H9 (cell line): ENCODE measurements at regions not wholly inside any gene's neighbourhood (a gene's known extent, or its start where the extent isn't known, plus 50 kb on each side); places are given as distances from the start of the nearest gene placed in this dataset.

Source experiments
- DNase-seq: peaks from one replicate; pipeline ENCODE4 v3.0.0-alpha.2; 2017
- H2AFZ ChIP-seq: one replicate; pipeline ENCODE4 v1.6.1; 2013; ENCODE audit warnings: mild to moderate bottlenecking, low read length, control low read depth, moderate library complexity
- H2AK5ac ChIP-seq: 2 replicates; pipeline ENCODE4 v1.6.1; 2013; ENCODE audit warnings: low read length, control low read depth, mixed read lengths; ENCODE audit not compliant: insufficient read length
- H2BK120ac ChIP-seq: one replicate; pipeline ENCODE4 v1.6.1; 2013; ENCODE audit warnings: low read depth, mild to moderate bottlenecking, low read length, control low read depth, inconsistent platforms; ENCODE audit not compliant: poor library complexity, severe bottlenecking
- H2BK12ac ChIP-seq: 2 replicates; pipeline ENCODE4 v1.6.1; 2013; ENCODE audit warnings: low read length, control low read depth, mixed read lengths, low read depth; ENCODE audit not compliant: insufficient read length
- H2BK15ac ChIP-seq: 2 replicates; pipeline ENCODE4 v1.6.1; 2013; ENCODE audit warnings: low read depth, low read length, control low read depth
- H2BK20ac ChIP-seq: one replicate; pipeline ENCODE4 v1.6.1; 2013; ENCODE audit warnings: low read depth, mild to moderate bottlenecking, low read length, control low read depth, inconsistent platforms; ENCODE audit not compliant: poor library complexity, severe bottlenecking
- H2BK5ac ChIP-seq: 2 replicates; pipeline ENCODE4 v1.6.1; 2013; ENCODE audit warnings: low read length, control low read depth, mixed read lengths; ENCODE audit not compliant: insufficient read length
- H3K14ac ChIP-seq: 2 replicates; pipeline ENCODE4 v1.6.1; 2013; ENCODE audit warnings: low read length, control low read depth; ENCODE audit not compliant: insufficient read depth
- H3K18ac ChIP-seq: 2 replicates; pipeline ENCODE4 v1.6.1; 2013; ENCODE audit warnings: low read depth, mild to moderate bottlenecking, mixed read lengths, low read length, control low read depth; ENCODE audit not compliant: insufficient read length
- H3K23ac ChIP-seq: 2 replicates; pipeline ENCODE4 v1.6.1; 2013; ENCODE audit warnings: low read length, control low read depth, mixed read lengths, low read depth; ENCODE audit not compliant: insufficient read length
- H3K23me2 ChIP-seq: 2 replicates; pipeline ENCODE4 v1.6.1; 2013; ENCODE audit warnings: low read depth, mild to moderate bottlenecking, mixed read lengths, low read length, control low read depth; ENCODE audit not compliant: insufficient read length, poor library complexity, severe bottlenecking
- H3K27ac ChIP-seq: 2 replicates; pipeline ENCODE4 v1.5.1; 2013; ENCODE audit warnings: low read length, control low read depth, mixed read lengths, low read depth; ENCODE audit not compliant: insufficient read length
- H3K27me3 ChIP-seq: 2 replicates; pipeline ENCODE4 v1.6.1; 2013; ENCODE audit warnings: low read length, control low read depth, inconsistent platforms; ENCODE audit not compliant: insufficient read depth
- H3K4ac ChIP-seq: 2 replicates; pipeline ENCODE4 v1.6.1; 2013; ENCODE audit warnings: low read depth, mild to moderate bottlenecking, control low read depth, inconsistent platforms, low read length, moderate library complexity
- H3K4me1 ChIP-seq: 2 replicates; pipeline ENCODE4 v1.6.1; 2013; ENCODE audit warnings: low read length, control low read depth, inconsistent platforms; ENCODE audit not compliant: insufficient read depth
- H3K4me2 ChIP-seq: 2 replicates; pipeline ENCODE4 v1.6.1; 2013; ENCODE audit warnings: low read length, control low read depth, mixed read lengths; ENCODE audit not compliant: insufficient read length, insufficient read depth
- H3K56ac ChIP-seq: 2 replicates; pipeline ENCODE4 v1.6.1; 2013; ENCODE audit warnings: low read depth, mild to moderate bottlenecking, mixed read lengths, low read length, control low read depth; ENCODE audit not compliant: insufficient read length
- H3K79me1 ChIP-seq: 2 replicates; pipeline ENCODE4 v1.6.1; 2013; ENCODE audit warnings: low read depth, mild to moderate bottlenecking, moderate library complexity, low read length, control low read depth, inconsistent platforms; ENCODE audit not compliant: insufficient read depth, poor library complexity, severe bottlenecking
- H3K79me2 ChIP-seq: 2 replicates; pipeline ENCODE4 v1.6.1; 2013; ENCODE audit warnings: low read length, control low read depth, inconsistent platforms; ENCODE audit not compliant: insufficient read depth
- H3K9ac ChIP-seq: 2 replicates; pipeline ENCODE4 v1.6.1; 2013; ENCODE audit warnings: low read length, control low read depth, mixed read lengths; ENCODE audit not compliant: insufficient read length; ENCODE audit errors: extremely low read depth
- H3K9me3 ChIP-seq: one replicate; pipeline ENCODE4 v1.6.1; 2013; ENCODE audit warnings: low read depth, low read length, inconsistent platforms; ENCODE audit not compliant: control insufficient read depth
- H3T11ph ChIP-seq: one replicate; pipeline ENCODE4 v1.6.1; 2013; ENCODE audit warnings: mild to moderate bottlenecking, low read length, control low read depth, inconsistent platforms
- H4K20me1 ChIP-seq: one replicate; pipeline ENCODE4 v1.6.1; 2013; ENCODE audit not compliant: control insufficient read depth, insufficient read length, insufficient read depth
- H4K5ac ChIP-seq: 2 replicates; pipeline ENCODE4 v1.6.1; 2013; ENCODE audit warnings: low read depth, mild to moderate bottlenecking, mixed read lengths, low read length, control low read depth; ENCODE audit not compliant: insufficient read length
- H4K8ac ChIP-seq: replicated peaks from 2 replicates; pipeline ENCODE4 v1.6.1; 2013; ENCODE audit warnings: low read length, control low read depth, mixed read lengths, low read depth; ENCODE audit not compliant: insufficient read length
- H4K91ac ChIP-seq: 2 replicates; pipeline ENCODE4 v1.6.1; 2013; ENCODE audit warnings: low read depth, mild to moderate bottlenecking, moderate library complexity, mixed read lengths, low read length, control low read depth; ENCODE audit not compliant: insufficient read length
- H3K27ac Mint-ChIP-seq, 3 experiments: 2 replicates in 2 of 3; 3 replicates in 1 of 3; pipeline ENCODE4 v1.8.0; 2020 to 2021; ENCODE audit warnings: mixed read lengths in 3 of 3, mild to moderate bottlenecking in 1 of 3, moderate library complexity in 1 of 3
- H3K27me3 Mint-ChIP-seq: 2 replicates; pipeline ENCODE4 v1.8.0; 2021; ENCODE audit warnings: low read depth, mild to moderate bottlenecking, moderate library complexity, mixed read lengths
- H3K36me3 Mint-ChIP-seq, 3 experiments: 2 replicates in 2 of 3; 3 replicates in 1 of 3; pipeline ENCODE4 v1.8.0; 2020 to 2021; ENCODE audit warnings: low read depth in 3 of 3, mixed read lengths in 3 of 3; ENCODE audit not compliant: insufficient read depth in 1 of 3
- H3K4me1 Mint-ChIP-seq, 2 experiments: 2 replicates each; pipeline ENCODE4 v1.8.0; 2020; ENCODE audit warnings: mixed read lengths in 2 of 2
- H3K4me3 Mint-ChIP-seq, 2 experiments: 2 replicates in 1 of 2; 3 replicates in 1 of 2; pipeline ENCODE4 v1.8.0; 2020 to 2021; ENCODE audit warnings: mild to moderate bottlenecking in 2 of 2, mixed read lengths in 2 of 2, moderate library complexity in 1 of 2
- H3K9me3 Mint-ChIP-seq, 2 experiments: 2 replicates in 1 of 2; 3 replicates in 1 of 2; pipeline ENCODE4 v1.8.0; 2020; ENCODE audit warnings: mild to moderate bottlenecking in 2 of 2, mixed read lengths in 2 of 2, moderate library complexity in 1 of 2
- CTCF ChIP-seq: fragments of 200-600 bp; sonication (generic); conservative IDR thresholded peaks from 3 replicates; pipeline ENCODE4 v1.8.0; 2021; ENCODE audit warnings: antibody characterized with exemption, mild to moderate bottlenecking
- WGBS: extraction: QIAGEN DNeasy Blood & Tissue Kit; methylation state at CpG from one replicate; pipeline ENCODE4 v1.1.7; 2013; ENCODE audit warnings: missing lambda C conversion rate, low lambda C conversion rate, mixed read lengths; ENCODE audit not compliant: insufficient read length; ENCODE audit errors: extremely low coverage; 5-methylcytosine and 5-hydroxymethylcytosine counted together

GRCh38 chr2:18752667-18753422 lies 163.5 kb upstream of the NT5C1B start:
- no peaks in the 10 kb centered on the region for H3K27me3 ChIP-seq
- no peak overlapping the region for H3K4me3 Mint-ChIP-seq
- H3K4me1 Mint-ChIP-seq: no peaks in the 10 kb centered on the region
- no peak overlapping the region for H2AK5ac ChIP-seq
- H4K20me1 ChIP-seq: no peaks in the 10 kb centered on the region
- H3K14ac ChIP-seq: no peak overlapping the region
- H2AFZ ChIP-seq: no peak overlapping the region
- H3K18ac ChIP-seq: no peak overlapping the region
- no peak overlapping the region for H2BK120ac ChIP-seq
- H3K27me3 Mint-ChIP-seq: peaks cover 6% of the 10 kb centered on the region
- H3K9me3 ChIP-seq: no peaks in the 10 kb centered on the region
- no peak overlapping the region for H3K23ac ChIP-seq
- no peak overlapping the region for H3K27ac ChIP-seq
- no peaks in the 10 kb centered on the region for H3K79me2 ChIP-seq
- no peak overlapping the region for H4K8ac ChIP-seq
- H2BK5ac ChIP-seq: no peak overlapping the region
- no peak overlapping the region for H2BK12ac ChIP-seq
- H3K9me3 Mint-ChIP-seq: no peaks in the 10 kb centered on the region
- no CpG with 5 or more reads among the region's 6 CpGs for WGBS
- H3K36me3 Mint-ChIP-seq: no peaks in the 10 kb centered on the region
- DNase-seq: no peak
- no peak overlapping the region for H3K4me2 ChIP-seq
- no peaks in the 10 kb centered on the region for H3K4me1 ChIP-seq
- H4K91ac ChIP-seq: no peak overlapping the region
- no peak overlapping the region for H3K56ac ChIP-seq
- H2BK20ac ChIP-seq: no peak overlapping the region
- H3K9ac ChIP-seq: no peak overlapping the region
- H4K5ac ChIP-seq: no peak overlapping the region
- no peaks in the 10 kb centered on the region for H3K79me1 ChIP-seq
- TF ChIP-seq CTCF: no peak
- H3T11ph ChIP-seq: no peak overlapping the region
- no peak overlapping the region for H3K27ac Mint-ChIP-seq
- H3K23me2 ChIP-seq: no peaks in the 10 kb centered on the region
- no peak overlapping the region for H3K4ac ChIP-seq
- H2BK15ac ChIP-seq: no peak overlapping the region
